ENCODE measurements at regions not wholly inside any gene's neighbourhood (a gene's known extent, or its start where the extent isn't known, plus 50 kb on each side); places are given as distances from the start of the nearest gene placed in this dataset.

DNA sequence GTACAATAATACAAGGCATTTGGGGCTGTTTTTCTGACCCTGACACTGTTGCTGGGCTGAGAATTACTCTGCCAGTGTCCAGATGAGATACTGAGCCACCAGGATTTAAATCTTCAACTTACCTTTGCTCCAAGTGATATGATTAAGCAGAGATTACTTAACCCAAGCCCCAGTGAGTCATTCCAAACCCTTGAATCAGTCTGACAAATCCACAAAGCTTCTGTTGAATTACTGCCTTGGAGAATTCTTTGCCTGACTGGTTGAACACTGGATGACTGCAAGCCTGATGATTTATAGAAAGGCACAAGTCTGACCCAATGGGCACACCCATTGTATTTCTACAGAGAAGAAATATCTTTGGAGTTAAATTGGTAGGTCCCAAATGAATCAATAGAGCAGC lies 88.2 kb upstream of the TSC22D2 start:
- TF ChIP-seq, protein P1, sequence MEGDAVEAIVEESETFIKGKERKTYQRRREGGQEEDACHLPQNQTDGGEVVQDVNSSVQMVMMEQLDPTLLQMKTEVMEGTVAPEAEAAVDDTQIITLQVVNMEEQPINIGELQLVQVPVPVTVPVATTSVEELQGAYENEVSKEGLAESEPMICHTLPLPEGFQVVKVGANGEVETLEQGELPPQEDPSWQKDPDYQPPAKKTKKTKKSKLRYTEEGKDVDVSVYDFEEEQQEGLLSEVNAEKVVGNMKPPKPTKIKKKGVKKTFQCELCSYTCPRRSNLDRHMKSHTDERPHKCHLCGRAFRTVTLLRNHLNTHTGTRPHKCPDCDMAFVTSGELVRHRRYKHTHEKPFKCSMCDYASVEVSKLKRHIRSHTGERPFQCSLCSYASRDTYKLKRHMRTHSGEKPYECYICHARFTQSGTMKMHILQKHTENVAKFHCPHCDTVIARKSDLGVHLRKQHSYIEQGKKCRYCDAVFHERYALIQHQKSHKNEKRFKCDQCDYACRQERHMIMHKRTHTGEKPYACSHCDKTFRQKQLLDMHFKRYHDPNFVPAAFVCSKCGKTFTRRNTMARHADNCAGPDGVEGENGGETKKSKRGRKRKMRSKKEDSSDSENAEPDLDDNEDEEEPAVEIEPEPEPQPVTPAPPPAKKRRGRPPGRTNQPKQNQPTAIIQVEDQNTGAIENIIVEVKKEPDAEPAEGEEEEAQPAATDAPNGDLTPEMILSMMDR (optimal IDR thresholded peaks at IDR 0.05 in 1 of 3, IDR thresholded peaks at IDR 0.05 in 1 of 3, conservative IDR thresholded peaks at IDR 0.05 in 1 of 3; ENCODE audit: extremely low read depth in 1 of 3, insufficient read depth in 2 of 3, low read length in 3 of 3), result no peak
- no peak for TF ChIP-seq EZH2 (IDR thresholded peaks at IDR 0.05; ENCODE audit: low read length)
